Keratinocyte (primary cell): ENCODE measurements at regions not wholly inside any gene's neighbourhood (a gene's known extent, or its start where the extent isn't known, plus 50 kb on each side); places are given as distances from the start of the nearest gene placed in this dataset.
"Not testable (repeated sequence)": the region's sequence is repeated elsewhere in the genome, so short reads cannot be mapped to it uniquely, and the experiment has no call there.

ENCODE experiments used
- DNase-seq: peaks from one replicate; pipeline ENCODE4 v3.0.0-alpha.2; 2011; ENCODE audit warnings: low read depth, missing footprints, low spot score
- FAIRE-seq: peaks from 2 replicates; lab custom pipeline; 2011; peaks lifted over from hg19 to GRCh38; lab: Jason Lieb, UNC
- H2AFZ ChIP-seq: 2 replicates; pipeline ENCODE4 v1.6.0; 2012; ENCODE audit warnings: low read length, control low read depth, inconsistent platforms; ENCODE audit not compliant: control insufficient read depth
- H3K27ac ChIP-seq: 2 replicates; pipeline ENCODE4 v1.5.1; 2011; ENCODE audit warnings: low read length; ENCODE audit not compliant: control insufficient read depth, insufficient read depth
- H3K27me3 ChIP-seq: 3 replicates; pipeline ENCODE4 v1.6.0; 2011; ENCODE audit warnings: low read length; ENCODE audit not compliant: control insufficient read depth, insufficient read depth; ENCODE audit errors: extremely low read depth
- H3K36me3 ChIP-seq, 2 experiments: 2 replicates in 1 of 2; 3 replicates in 1 of 2; pipeline ENCODE4 v1.5.1; 2011; ENCODE audit warnings: low read length in 2 of 2, mild to moderate bottlenecking in 1 of 2; ENCODE audit not compliant: control insufficient read depth in 2 of 2, insufficient read depth in 2 of 2; ENCODE audit errors: extremely low read depth in 1 of 2
- H3K4me1 ChIP-seq: 3 replicates; pipeline ENCODE4 v1.5.1; 2011; ENCODE audit warnings: low read length; ENCODE audit not compliant: control insufficient read depth, insufficient read depth; ENCODE audit errors: extremely low read depth
- H3K4me2 ChIP-seq: 3 replicates; pipeline ENCODE4 v1.6.0; 2011; ENCODE audit warnings: low read depth, low read length; ENCODE audit not compliant: control insufficient read depth, insufficient read depth; ENCODE audit errors: extremely low read depth
- H3K4me3 ChIP-seq, 3 experiments: fragments of 200-600 bp in 1 of 3; sonication (generic) in 1 of 3; 2 replicates in 2 of 3; 3 replicates in 1 of 3; pipeline ENCODE4 v1.5.1; 2011 to 2016; ENCODE audit warnings: low read length in 3 of 3, mild to moderate bottlenecking in 3 of 3, control low read depth in 2 of 3, inconsistent platforms in 1 of 3, low read depth in 1 of 3, mixed read lengths in 1 of 3, mixed run types in 1 of 3, moderate library complexity in 1 of 3; ENCODE audit not compliant: control insufficient read depth in 2 of 3, insufficient read depth in 2 of 3; ENCODE audit errors: extremely low read depth in 1 of 3
- H3K79me2 ChIP-seq: 2 replicates; pipeline ENCODE4 v1.6.0; 2012; ENCODE audit warnings: low read length; ENCODE audit not compliant: control insufficient read depth, insufficient read depth
- H3K9ac ChIP-seq: 3 replicates; pipeline ENCODE4 v1.6.0; 2011; ENCODE audit warnings: low read length; ENCODE audit not compliant: control insufficient read depth, insufficient read depth; ENCODE audit errors: extremely low read depth
- H3K9me1 ChIP-seq: 3 replicates; pipeline ENCODE4 v1.6.0; 2011; ENCODE audit warnings: low read length; ENCODE audit not compliant: control insufficient read depth, insufficient read depth; ENCODE audit errors: extremely low read depth
- H3K9me3 ChIP-seq: 2 replicates; pipeline ENCODE4 v1.5.1; 2012; ENCODE audit warnings: low read depth, low read length; ENCODE audit not compliant: control insufficient read depth
- H4K20me1 ChIP-seq: 3 replicates; pipeline ENCODE4 v1.6.0; 2011; ENCODE audit warnings: low read length; ENCODE audit not compliant: control insufficient read depth, insufficient read depth; ENCODE audit errors: extremely low read depth
- CTCF ChIP-seq, 3 experiments: IDR thresholded peaks in 1 of 3; conservative IDR thresholded peaks in 1 of 3; optimal IDR thresholded peaks in 1 of 3; 2 replicates in 2 of 3; 3 replicates in 1 of 3; pipeline versions ENCODE3 to v1.5.1; 2011; ENCODE audit warnings: low read length in 3 of 3, mild to moderate bottlenecking in 3 of 3, moderate library complexity in 2 of 3, control low read depth in 1 of 3, inconsistent platforms in 1 of 3; ENCODE audit not compliant: insufficient read depth in 2 of 3; ENCODE audit errors: extremely low read depth in 1 of 3
- EZH2 ChIP-seq: IDR thresholded peaks from one replicate; pipeline ENCODE4 v1.6.1; 2012; ENCODE audit warnings: inconsistent platforms, mild to moderate bottlenecking, low read length, moderate library complexity
- dilution Hi-C: fragments of 300-500 bp; cut with MboI; formaldehyde crosslinking; loops from one replicate; pipeline ENCODE4 v1.7.0; 2020; ENCODE audit warnings: low sequenced_read_pairs; ENCODE audit not compliant: extremely low pct_ligation_motif_present

- Histone ChIP-seq H3K9ac (no peak overlapping the region), H3K9me3 (peaks cover 24% of the 10 kb centered on the region), H3K9me1 (no peaks in the 10 kb centered on the region), H3K27me3 (no peaks in the 10 kb centered on the region), H3K4me3 (no peak overlapping the region), H3K36me3 (no peaks in the 10 kb centered on the region), H3K79me2 (no peaks in the 10 kb centered on the region), H3K27ac (no peak overlapping the region), H3K4me1 (no peaks in the 10 kb centered on the region), H2AFZ (no peak overlapping the region), H3K4me2 (no peak overlapping the region), H4K20me1 (no peaks in the 10 kb centered on the region)
- TF ChIP-seq EZH2 (no peak), CTCF (optimal IDR thresholded peaks at IDR 0.05 in 1 of 3, IDR thresholded peaks at IDR 0.05 in 1 of 3, conservative IDR thresholded peaks at IDR 0.05 in 1 of 3; ENCODE audit: extremely low read depth in 1 of 3, insufficient read depth in 2 of 3, low read length in 3 of 3) (no peak)
- DNase-seq = no peak
- dilution Hi-C loops = no loop called here
- no peak for FAIRE-seq
These were observed 172.6 kb downstream of the GOLGA6L6 start for GRCh38 chr15:20368974-20369373.

GRCh38 chr15:20367093-20367492 lies 174.5 kb downstream of the GOLGA6L6 start:
- no peak overlapping the region for H3K4me2 ChIP-seq
- no peaks in the 10 kb centered on the region for H3K4me1 ChIP-seq
- no peak for TF ChIP-seq CTCF (optimal IDR thresholded peaks at IDR 0.05 in 1 of 3, IDR thresholded peaks at IDR 0.05 in 1 of 3, conservative IDR thresholded peaks at IDR 0.05 in 1 of 3; ENCODE audit: extremely low read depth in 1 of 3, insufficient read depth in 2 of 3, low read length in 3 of 3)
- no peak for TF ChIP-seq EZH2
- no peak overlapping the region for H2AFZ ChIP-seq
- peaks cover 15% of the 10 kb centered on the region for H3K9me3 ChIP-seq
- H3K9ac ChIP-seq = no peak overlapping the region
- no peaks in the 10 kb centered on the region for H4K20me1 ChIP-seq
- H3K27ac ChIP-seq = no peak overlapping the region
- FAIRE-seq (no peak), DNase-seq (no peak)
- H3K4me3 ChIP-seq = no peak overlapping the region
- no peaks in the 10 kb centered on the region for H3K79me2 ChIP-seq
- dilution Hi-C loops = no loop called here
- H3K36me3 ChIP-seq = no peaks in the 10 kb centered on the region
- no peaks in the 10 kb centered on the region for H3K9me1 ChIP-seq
- H3K27me3 ChIP-seq = no peaks in the 10 kb centered on the region

GRCh38 chr15:20363591-20363990 lies 178.0 kb downstream of the GOLGA6L6 start:
- dilution Hi-C loops, H3K36me3 ChIP-seq: not testable (repeated sequence)

More at GRCh38 chr15:20363591-20363990, 178.0 kb downstream of the GOLGA6L6 start:
- H3K9ac ChIP-seq, H3K9me1 ChIP-seq, H3K79me2 ChIP-seq, H4K20me1 ChIP-seq, H2AFZ ChIP-seq, H3K27ac ChIP-seq, H3K4me2 ChIP-seq, H3K27me3 ChIP-seq, H3K4me1 ChIP-seq, H3K4me3 ChIP-seq, DNase-seq: not testable (repeated sequence)
- peaks cover 23% of the 10 kb centered on the region for H3K9me3 ChIP-seq
- peak; percentile 39 for FAIRE-seq
